ENCODE measurements at regions not wholly inside any gene's neighbourhood (a gene's known extent, or its start where the extent isn't known, plus 50 kb on each side); places are given as distances from the start of the nearest gene placed in this dataset.

DNA sequence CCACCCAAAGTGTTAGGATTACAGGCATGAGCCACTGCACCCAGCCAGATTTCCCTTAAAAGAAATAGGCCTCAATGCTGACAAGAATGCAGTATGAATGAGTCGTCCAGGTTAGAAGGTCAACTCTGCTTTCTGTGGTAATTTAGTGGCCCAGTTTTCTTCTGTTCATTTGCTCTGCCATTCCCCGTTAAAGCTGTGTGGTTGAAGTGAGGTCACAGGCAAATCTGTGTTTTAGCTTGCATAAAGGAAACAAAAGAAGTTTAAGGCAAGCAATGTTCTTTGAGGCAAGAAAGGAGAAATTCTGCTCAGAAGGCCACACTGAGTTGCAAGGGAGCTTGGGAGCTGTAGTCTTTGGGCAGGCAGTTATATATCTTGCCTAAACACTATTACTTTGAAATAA is 176.8 kb downstream of the LARP7 start:
- POLR2A ChIA-PET = no interaction called here
- Histone ChIP-seq H3K4me1 (0 out of 2 replicates have a peak, but pooled peaks cover 6% of the 10 kb centered on the region), H3K27me3 (replicated peaks; ENCODE audit: control insufficient read depth, insufficient read depth, low read length) (no peaks in the 10 kb centered on the region), H3K9me3 (no peaks in the 10 kb centered on the region), H3K4me3 (ENCODE audit: low read depth, low read length) (no peak overlapping the region), H3K36me3 (ENCODE audit: control insufficient read depth, insufficient read depth, low read length) (no peaks in the 10 kb centered on the region)
- Mint-ChIP-seq H3K27ac (ENCODE audit: unreplicated experiment) (no peak overlapping the region), H3K4me1 (ENCODE audit: low read depth, unreplicated experiment) (peaks cover 7% of the 10 kb centered on the region), H3K9me3 (ENCODE audit: unreplicated experiment) (no peaks in the 10 kb centered on the region), H3K36me3 (ENCODE audit: insufficient read depth, unreplicated experiment) (no peaks in the 10 kb centered on the region), H3K4me3 (ENCODE audit: unreplicated experiment) (no peak overlapping the region), H3K27me3 (ENCODE audit: insufficient read depth, unreplicated experiment) (no peaks in the 10 kb centered on the region)
- no peak for DNase-seq
- BruUV-seq (replicated peaks) = no TSS peak
- TF ChIP-seq, protein P1, sequence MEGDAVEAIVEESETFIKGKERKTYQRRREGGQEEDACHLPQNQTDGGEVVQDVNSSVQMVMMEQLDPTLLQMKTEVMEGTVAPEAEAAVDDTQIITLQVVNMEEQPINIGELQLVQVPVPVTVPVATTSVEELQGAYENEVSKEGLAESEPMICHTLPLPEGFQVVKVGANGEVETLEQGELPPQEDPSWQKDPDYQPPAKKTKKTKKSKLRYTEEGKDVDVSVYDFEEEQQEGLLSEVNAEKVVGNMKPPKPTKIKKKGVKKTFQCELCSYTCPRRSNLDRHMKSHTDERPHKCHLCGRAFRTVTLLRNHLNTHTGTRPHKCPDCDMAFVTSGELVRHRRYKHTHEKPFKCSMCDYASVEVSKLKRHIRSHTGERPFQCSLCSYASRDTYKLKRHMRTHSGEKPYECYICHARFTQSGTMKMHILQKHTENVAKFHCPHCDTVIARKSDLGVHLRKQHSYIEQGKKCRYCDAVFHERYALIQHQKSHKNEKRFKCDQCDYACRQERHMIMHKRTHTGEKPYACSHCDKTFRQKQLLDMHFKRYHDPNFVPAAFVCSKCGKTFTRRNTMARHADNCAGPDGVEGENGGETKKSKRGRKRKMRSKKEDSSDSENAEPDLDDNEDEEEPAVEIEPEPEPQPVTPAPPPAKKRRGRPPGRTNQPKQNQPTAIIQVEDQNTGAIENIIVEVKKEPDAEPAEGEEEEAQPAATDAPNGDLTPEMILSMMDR (IDR thresholded peaks at IDR 0.05; ENCODE audit: insufficient read depth in 1 of 2, low read depth in 1 of 2, low read length in 1 of 2, severe bottlenecking in 1 of 2, unreplicated experiment in 1 of 2) = no peak
- intact Hi-C loops (cut with micrococcal nuclease; ENCODE audit: unreplicated experiment) = no loop called here
- CTCF ChIA-PET = interaction anchor here (0.7 kb wide), 1 partner anchor 134 kb away, joined by 7 read pairs; no protein-coding TSS in a partner anchor

DNA sequence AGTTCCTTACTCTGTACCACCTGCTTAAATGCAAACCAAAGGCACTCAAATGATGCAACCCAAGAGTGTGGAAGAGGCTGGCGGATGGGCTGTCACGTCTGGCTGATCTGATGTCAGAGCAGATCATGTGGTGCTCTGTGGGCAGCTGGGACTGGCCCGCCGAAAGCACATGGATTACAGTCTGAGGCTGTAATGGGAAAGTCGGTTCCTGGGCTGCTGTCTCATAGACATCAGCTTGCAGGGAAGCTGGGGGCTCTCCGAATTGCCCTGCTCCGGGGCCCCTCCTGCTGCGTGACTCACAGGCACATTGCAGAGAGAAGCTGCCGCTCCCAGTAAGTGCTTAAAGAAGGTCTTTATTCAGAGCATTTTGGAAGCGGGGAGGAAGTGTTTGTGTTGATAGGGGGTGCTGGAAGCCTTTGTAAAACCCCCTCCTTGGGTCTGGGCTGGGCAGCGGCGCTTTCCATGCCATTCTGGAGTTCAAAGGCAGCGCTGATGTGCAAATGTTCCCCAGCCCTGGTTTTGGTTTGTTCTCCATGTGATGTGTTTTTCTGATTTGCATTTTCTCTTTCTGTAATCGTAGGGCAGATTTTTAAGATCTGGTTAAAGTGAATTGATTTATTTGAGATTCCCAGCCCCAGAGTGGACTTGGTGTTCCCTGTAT is 181.1 kb downstream of the LARP7 start:
- POLR2A ChIA-PET = no interaction called here
- DNase-seq = peak; percentile 74 to 75
- BruUV-seq (replicated peaks) = no TSS peak

GRCh38 chr4:112818594-112818965 is 181.6 kb downstream of the LARP7 start:
- H3K9me3 ChIP-seq = no peaks in the 10 kb centered on the region
- ChIA-PET CTCF (interaction anchor here (1.2 kb wide), 1 partner anchor 120 kb away, joined by 5 read pairs; no protein-coding TSS in a partner anchor), POLR2A (no interaction called here)
- H3K4me1 ChIP-seq = 0 out of 2 replicates have a peak, but pooled peaks cover 6% of the 10 kb centered on the region
- peak overlapping the region; percentile 70 for H3K27ac Mint-ChIP-seq (ENCODE audit: unreplicated experiment)
- H3K36me3 Mint-ChIP-seq (ENCODE audit: insufficient read depth, unreplicated experiment) = no peaks in the 10 kb centered on the region
- no peaks in the 10 kb centered on the region for H3K36me3 ChIP-seq (ENCODE audit: control insufficient read depth, insufficient read depth, low read length)
- no peaks in the 10 kb centered on the region for H3K27me3 ChIP-seq (replicated peaks; ENCODE audit: control insufficient read depth, insufficient read depth, low read length)
- peaks cover 7% of the 10 kb centered on the region for H3K4me1 Mint-ChIP-seq (ENCODE audit: low read depth, unreplicated experiment)
- peak overlapping the region; percentile 80 for H3K4me3 Mint-ChIP-seq (ENCODE audit: unreplicated experiment)
- DNase-seq = no peak
- no peaks in the 10 kb centered on the region for H3K27me3 Mint-ChIP-seq (ENCODE audit: insufficient read depth, unreplicated experiment)
- TF ChIP-seq, protein P1 (IDR thresholded peaks at IDR 0.05; ENCODE audit: insufficient read depth in 1 of 2, low read depth in 1 of 2, low read length in 1 of 2, severe bottlenecking in 1 of 2, unreplicated experiment in 1 of 2) = no peak
- intact Hi-C loops (cut with micrococcal nuclease; ENCODE audit: unreplicated experiment) = loop anchor here (2.0 kb wide), 1 partner anchor 36 kb away; no protein-coding TSS in a partner anchor
- no TSS peak for BruUV-seq (replicated peaks)
- H3K9me3 Mint-ChIP-seq (ENCODE audit: unreplicated experiment) = no peaks in the 10 kb centered on the region
- H3K4me3 ChIP-seq (ENCODE audit: low read depth, low read length) = peak overlapping the region; percentile 13

More for the DNA sequence above, 181.1 kb downstream of the LARP7 start:
- Mint-ChIP-seq H3K9me3 (ENCODE audit: unreplicated experiment) (no peaks in the 10 kb centered on the region), H3K27me3 (ENCODE audit: insufficient read depth, unreplicated experiment) (no peaks in the 10 kb centered on the region), H3K27ac (ENCODE audit: unreplicated experiment) (peak overlapping the region; percentile 70), H3K4me3 (ENCODE audit: unreplicated experiment) (peak overlapping the region; percentile 80), H3K36me3 (ENCODE audit: insufficient read depth, unreplicated experiment) (no peaks in the 10 kb centered on the region), H3K4me1 (ENCODE audit: low read depth, unreplicated experiment) (peaks cover 7% of the 10 kb centered on the region)
- TF ChIP-seq, protein P1 (IDR thresholded peaks at IDR 0.05; ENCODE audit: insufficient read depth in 1 of 2, low read depth in 1 of 2, low read length in 1 of 2, severe bottlenecking in 1 of 2, unreplicated experiment in 1 of 2) = no peak
- no peaks in the 10 kb centered on the region for H3K36me3 ChIP-seq (ENCODE audit: control insufficient read depth, insufficient read depth, low read length)
- intact Hi-C loops (cut with micrococcal nuclease; ENCODE audit: unreplicated experiment) = loop anchor here (2.0 kb wide), 1 partner anchor 37 kb away; no protein-coding TSS in a partner anchor
- H3K9me3 ChIP-seq = no peaks in the 10 kb centered on the region
- 0 out of 2 replicates have a peak, but pooled peaks cover 6% of the 10 kb centered on the region for H3K4me1 ChIP-seq
- CTCF ChIA-PET = interaction anchor here (1.2 kb wide), 1 partner anchor 120 kb away, joined by 5 read pairs; no protein-coding TSS in a partner anchor
- no peaks in the 10 kb centered on the region for H3K27me3 ChIP-seq (replicated peaks; ENCODE audit: control insufficient read depth, insufficient read depth, low read length)
- peak overlapping the region; percentile 13 for H3K4me3 ChIP-seq (ENCODE audit: low read depth, low read length)
